Keratinocyte (primary cell): ENCODE measurements at regions not wholly inside any gene's neighbourhood (a gene's known extent, or its start where the extent isn't known, plus 50 kb on each side); places are given as distances from the start of the nearest gene placed in this dataset.
A peak's percentile ranks its signal among the peaks of the same experiment; 100 is the strongest.

Source experiments
- DNase-seq: peaks from one replicate; pipeline ENCODE4 v3.0.0-alpha.2; 2011; ENCODE audit warnings: low read depth, missing footprints, low spot score
- FAIRE-seq: peaks from 2 replicates; lab custom pipeline; 2011; peaks lifted over from hg19 to GRCh38; lab: Jason Lieb, UNC
- H2AFZ ChIP-seq: 2 replicates; pipeline ENCODE4 v1.6.0; 2012; ENCODE audit warnings: low read length, control low read depth, inconsistent platforms; ENCODE audit not compliant: control insufficient read depth
- H3K27ac ChIP-seq: 2 replicates; pipeline ENCODE4 v1.5.1; 2011; ENCODE audit warnings: low read length; ENCODE audit not compliant: control insufficient read depth, insufficient read depth
- H3K27me3 ChIP-seq: 3 replicates; pipeline ENCODE4 v1.6.0; 2011; ENCODE audit warnings: low read length; ENCODE audit not compliant: control insufficient read depth, insufficient read depth; ENCODE audit errors: extremely low read depth
- H3K36me3 ChIP-seq, 2 experiments: 2 replicates in 1 of 2; 3 replicates in 1 of 2; pipeline ENCODE4 v1.5.1; 2011; ENCODE audit warnings: low read length in 2 of 2, mild to moderate bottlenecking in 1 of 2; ENCODE audit not compliant: control insufficient read depth in 2 of 2, insufficient read depth in 2 of 2; ENCODE audit errors: extremely low read depth in 1 of 2
- H3K4me1 ChIP-seq: 3 replicates; pipeline ENCODE4 v1.5.1; 2011; ENCODE audit warnings: low read length; ENCODE audit not compliant: control insufficient read depth, insufficient read depth; ENCODE audit errors: extremely low read depth
- H3K4me2 ChIP-seq: 3 replicates; pipeline ENCODE4 v1.6.0; 2011; ENCODE audit warnings: low read depth, low read length; ENCODE audit not compliant: control insufficient read depth, insufficient read depth; ENCODE audit errors: extremely low read depth
- H3K4me3 ChIP-seq, 3 experiments: fragments of 200-600 bp in 1 of 3; sonication (generic) in 1 of 3; 2 replicates in 2 of 3; 3 replicates in 1 of 3; pipeline ENCODE4 v1.5.1; 2011 to 2016; ENCODE audit warnings: low read length in 3 of 3, mild to moderate bottlenecking in 3 of 3, control low read depth in 2 of 3, inconsistent platforms in 1 of 3, low read depth in 1 of 3, mixed read lengths in 1 of 3, mixed run types in 1 of 3, moderate library complexity in 1 of 3; ENCODE audit not compliant: control insufficient read depth in 2 of 3, insufficient read depth in 2 of 3; ENCODE audit errors: extremely low read depth in 1 of 3
- H3K79me2 ChIP-seq: 2 replicates; pipeline ENCODE4 v1.6.0; 2012; ENCODE audit warnings: low read length; ENCODE audit not compliant: control insufficient read depth, insufficient read depth
- H3K9ac ChIP-seq: 3 replicates; pipeline ENCODE4 v1.6.0; 2011; ENCODE audit warnings: low read length; ENCODE audit not compliant: control insufficient read depth, insufficient read depth; ENCODE audit errors: extremely low read depth
- H3K9me1 ChIP-seq: 3 replicates; pipeline ENCODE4 v1.6.0; 2011; ENCODE audit warnings: low read length; ENCODE audit not compliant: control insufficient read depth, insufficient read depth; ENCODE audit errors: extremely low read depth
- H3K9me3 ChIP-seq: 2 replicates; pipeline ENCODE4 v1.5.1; 2012; ENCODE audit warnings: low read depth, low read length; ENCODE audit not compliant: control insufficient read depth
- H4K20me1 ChIP-seq: 3 replicates; pipeline ENCODE4 v1.6.0; 2011; ENCODE audit warnings: low read length; ENCODE audit not compliant: control insufficient read depth, insufficient read depth; ENCODE audit errors: extremely low read depth
- CTCF ChIP-seq, 3 experiments: IDR thresholded peaks in 1 of 3; conservative IDR thresholded peaks in 1 of 3; optimal IDR thresholded peaks in 1 of 3; 2 replicates in 2 of 3; 3 replicates in 1 of 3; pipeline versions ENCODE3 to v1.5.1; 2011; ENCODE audit warnings: low read length in 3 of 3, mild to moderate bottlenecking in 3 of 3, moderate library complexity in 2 of 3, control low read depth in 1 of 3, inconsistent platforms in 1 of 3; ENCODE audit not compliant: insufficient read depth in 2 of 3; ENCODE audit errors: extremely low read depth in 1 of 3
- EZH2 ChIP-seq: IDR thresholded peaks from one replicate; pipeline ENCODE4 v1.6.1; 2012; ENCODE audit warnings: inconsistent platforms, mild to moderate bottlenecking, low read length, moderate library complexity
- dilution Hi-C: fragments of 300-500 bp; cut with MboI; formaldehyde crosslinking; loops from one replicate; pipeline ENCODE4 v1.7.0; 2020; ENCODE audit warnings: low sequenced_read_pairs; ENCODE audit not compliant: extremely low pct_ligation_motif_present

- FAIRE-seq (no peak), DNase-seq (no peak)
- Histone ChIP-seq H4K20me1 (no peaks in the 10 kb centered on the region), H3K79me2 (no peaks in the 10 kb centered on the region), H3K4me3 (no peak overlapping the region), H3K4me1 (no peaks in the 10 kb centered on the region), H3K27ac (no peak overlapping the region), H3K4me2 (no peak overlapping the region), H3K9me3 (no peaks in the 10 kb centered on the region), H3K27me3 (no peaks in the 10 kb centered on the region), H3K9ac (no peak overlapping the region), H3K36me3 (no peaks in the 10 kb centered on the region), H3K9me1 (no peaks in the 10 kb centered on the region), H2AFZ (no peak overlapping the region)
- dilution Hi-C loops: no loop called here
- TF ChIP-seq CTCF (optimal IDR thresholded peaks at IDR 0.05 in 1 of 3, IDR thresholded peaks at IDR 0.05 in 1 of 3, conservative IDR thresholded peaks at IDR 0.05 in 1 of 3; ENCODE audit: extremely low read depth in 1 of 3, insufficient read depth in 2 of 3, low read length in 3 of 3) (peak in 2 of 3 experiments; percentile 25 to 29), EZH2 (no peak)
These were observed 1148.8 kb upstream of the ADGRL4 start for GRCh38 chr1:80155371-80155770.

GRCh38 chr1:80154176-80154575 lies 1147.6 kb upstream of the ADGRL4 start:
- no peaks in the 10 kb centered on the region for H3K27me3 ChIP-seq
- no peaks in the 10 kb centered on the region for H3K9me1 ChIP-seq
- dilution Hi-C loops: no loop called here
- H3K9me3 ChIP-seq: no peaks in the 10 kb centered on the region
- no peak for TF ChIP-seq CTCF (optimal IDR thresholded peaks at IDR 0.05 in 1 of 3, IDR thresholded peaks at IDR 0.05 in 1 of 3, conservative IDR thresholded peaks at IDR 0.05 in 1 of 3; ENCODE audit: extremely low read depth in 1 of 3, insufficient read depth in 2 of 3, low read length in 3 of 3)
- no peak for TF ChIP-seq EZH2
- no peak overlapping the region for H3K9ac ChIP-seq
- H3K4me1 ChIP-seq: no peaks in the 10 kb centered on the region
- no peak overlapping the region for H3K4me3 ChIP-seq
- no peaks in the 10 kb centered on the region for H3K36me3 ChIP-seq
- no peak overlapping the region for H3K27ac ChIP-seq
- no peak for DNase-seq
- no peak overlapping the region for H2AFZ ChIP-seq
- no peaks in the 10 kb centered on the region for H3K79me2 ChIP-seq
- H4K20me1 ChIP-seq: no peaks in the 10 kb centered on the region
- no peak overlapping the region for H3K4me2 ChIP-seq
- no peak for FAIRE-seq
